Epithelial cell of esophagus (primary cell): ENCODE measurements at regions not wholly inside any gene's neighbourhood (a gene's known extent, or its start where the extent isn't known, plus 50 kb on each side); places are given as distances from the start of the nearest gene placed in this dataset.

Experiments
- DNase-seq: peaks from one replicate; pipeline ENCODE4 v3.0.0; 2010; ENCODE audit warnings: low read depth
- H3K4me3 ChIP-seq: 2 replicates; pipeline ENCODE4 v1.5.1; 2011; ENCODE audit warnings: mild to moderate bottlenecking, low read length, control low read depth
- CTCF ChIP-seq: IDR thresholded peaks from 2 replicates; pipeline ENCODE4 v1.5.1; 2011; ENCODE audit warnings: low read depth, mild to moderate bottlenecking, low read length, control low read depth, inconsistent platforms; ENCODE audit not compliant: insufficient read depth; ENCODE audit errors: missing control alignments

GRCh38 chr9:84404095-84404686 lies 63.6 kb upstream of the SLC28A3 start:
- DNase-seq = peak; percentile 17
- peak; percentile 72 for TF ChIP-seq CTCF
- H3K4me3 ChIP-seq = no peak overlapping the region

- TF ChIP-seq CTCF = no peak
- H3K4me3 ChIP-seq = no peak overlapping the region
- DNase-seq = no peak
These were observed 65.1 kb upstream of the SLC28A3 start for GRCh38 chr9:84405667-84406066.

DNA sequence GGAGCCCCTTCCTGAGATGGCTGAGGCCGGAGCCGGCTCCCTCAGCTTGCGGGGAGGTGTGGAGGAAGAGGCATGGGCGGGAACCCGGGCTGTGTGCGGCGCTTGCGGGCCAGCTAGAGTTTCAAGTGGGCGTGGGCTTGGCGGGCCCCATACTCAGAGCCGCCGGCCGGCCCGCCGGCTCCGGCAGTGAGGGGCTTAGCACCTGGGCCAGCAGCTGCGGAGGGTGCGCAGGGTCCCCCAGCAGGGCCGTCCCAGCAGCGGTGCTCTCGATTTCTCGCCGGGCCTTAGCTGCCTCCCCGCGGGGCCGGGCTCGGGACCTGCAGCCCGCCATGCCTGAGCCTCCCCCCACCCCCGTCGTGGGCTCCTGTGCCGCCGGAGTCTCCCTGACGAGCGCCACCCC lies 67.9 kb upstream of the SLC28A3 start:
- no peak for TF ChIP-seq CTCF
- no peak overlapping the region for H3K4me3 ChIP-seq
- DNase-seq = no peak

- H3K4me3 ChIP-seq = no peak overlapping the region
- DNase-seq = no peak
- no peak for TF ChIP-seq CTCF
These were observed 71.2 kb upstream of the SLC28A3 start for GRCh38 chr9:84411683-84412267.

DNA sequence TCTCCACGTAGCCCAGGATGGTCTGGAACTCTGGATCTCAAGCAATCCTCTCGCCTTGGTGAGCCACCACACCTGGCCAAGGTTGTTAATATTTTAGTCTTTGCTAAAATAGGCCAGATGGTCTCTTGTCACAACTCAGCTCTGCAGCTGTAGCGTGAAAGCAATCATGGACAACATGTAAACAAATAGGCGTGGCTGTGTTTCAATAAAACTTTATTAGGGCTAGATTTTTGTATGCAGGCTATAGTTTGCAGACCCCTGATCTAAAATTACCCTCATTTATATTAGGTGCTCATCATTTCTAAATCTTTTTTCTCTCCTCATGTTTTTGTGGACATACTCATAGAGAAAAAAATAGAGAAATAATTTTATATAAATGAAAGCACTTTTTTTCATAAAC lies 72.1 kb upstream of the SLC28A3 start:
- TF ChIP-seq CTCF = no peak
- H3K4me3 ChIP-seq = no peak overlapping the region
- DNase-seq = no peak

GRCh38 chr9:84413301-84413700 lies 72.7 kb upstream of the SLC28A3 start:
- no peak for TF ChIP-seq CTCF
- DNase-seq = no peak
- no peak overlapping the region for H3K4me3 ChIP-seq

DNA sequence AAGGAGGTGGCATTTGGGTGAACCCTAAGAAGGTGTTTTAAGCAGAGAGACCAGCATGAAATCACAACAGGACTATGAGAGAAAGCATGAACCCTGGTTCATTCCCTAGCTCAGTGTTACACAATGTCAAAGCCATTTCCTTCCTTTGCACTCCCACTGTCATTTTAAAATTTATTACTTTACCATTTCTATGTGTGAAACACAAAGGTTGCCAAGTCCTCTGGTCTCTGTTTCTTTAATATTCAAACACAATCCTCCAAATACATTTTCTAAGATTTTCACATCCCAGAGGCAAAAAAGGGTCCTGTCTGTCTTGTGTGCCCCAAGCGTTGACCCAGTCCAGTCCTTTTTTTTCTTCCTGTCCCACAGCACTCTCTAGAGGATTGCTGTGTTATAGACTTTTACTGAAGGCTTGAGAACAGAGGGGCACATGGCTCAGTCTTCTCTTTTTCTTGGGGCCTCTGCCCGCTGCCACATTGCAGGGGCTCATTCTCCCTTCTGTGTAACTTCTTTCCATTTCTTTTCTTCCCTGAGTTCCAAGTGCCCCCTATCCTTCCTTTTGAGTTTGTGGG lies 78.6 kb upstream of the SLC28A3 start:
- DNase-seq = no peak
- no peak overlapping the region for H3K4me3 ChIP-seq
- no peak for TF ChIP-seq CTCF
